Smooth muscle cell (in vitro differentiated cells): ENCODE measurements at regions not wholly inside any gene's neighbourhood (a gene's known extent, or its start where the extent isn't known, plus 50 kb on each side); places are given as distances from the start of the nearest gene placed in this dataset.
"Not testable (repeated sequence)": the region's sequence is repeated elsewhere in the genome, so short reads cannot be mapped to it uniquely, and the experiment has no call there.

Experiments used
- DNase-seq: peaks from one replicate; lab custom pipeline; 2025; ENCODE audit not compliant: unreplicated experiment; lab: John Stamatoyannopoulos, UW
- H2AFZ ChIP-seq: fragments of 200-600 bp; sonication (generic); 2 replicates; pipeline ENCODE4 v1.6.0; 2016; ENCODE audit warnings: antibody characterized with exemption, low read depth, mild to moderate bottlenecking
- H3F3A ChIP-seq: fragments of 200-600 bp; sonication (generic); 2 replicates; pipeline ENCODE4 v1.6.0; 2017; ENCODE audit warnings: antibody characterized with exemption, low read depth
- H3K27ac ChIP-seq: fragments of 200-600 bp; sonication (generic); 2 replicates; pipeline ENCODE4 v1.5.1; 2016; ENCODE audit warnings: low read depth, mild to moderate bottlenecking
- H3K27me3 ChIP-seq: fragments of 200-600 bp; sonication (generic); 2 replicates; pipeline ENCODE4 v1.6.1; 2016; ENCODE audit warnings: low read depth, mild to moderate bottlenecking
- H3K36me3 ChIP-seq: fragments of 200-600 bp; sonication (generic); 2 replicates; pipeline ENCODE4 v1.5.1; 2016; ENCODE audit warnings: low read depth
- H3K4me1 ChIP-seq: fragments of 200-600 bp; sonication (generic); 2 replicates; pipeline ENCODE4 v1.5.1; 2016; ENCODE audit warnings: low read depth
- H3K4me2 ChIP-seq: fragments of 200-600 bp; sonication (generic); 2 replicates; pipeline ENCODE4 v1.6.0; 2016; ENCODE audit warnings: mild to moderate bottlenecking
- H3K4me3 ChIP-seq: fragments of 200-600 bp; sonication (generic); 2 replicates; pipeline ENCODE4 v1.5.1; 2016; ENCODE audit warnings: mild to moderate bottlenecking
- H3K79me2 ChIP-seq: fragments of 200-600 bp; sonication (generic); 2 replicates; pipeline ENCODE4 v1.6.0; 2016; ENCODE audit warnings: low read depth, mild to moderate bottlenecking
- H3K9ac ChIP-seq: fragments of 200-600 bp; sonication (generic); 2 replicates; pipeline ENCODE4 v1.6.0; 2016; ENCODE audit warnings: low read depth
- H3K9me3 ChIP-seq: fragments of 200-600 bp; sonication (generic); replicated peaks from 2 replicates; pipeline ENCODE4 v1.5.1; 2016; ENCODE audit warnings: low read depth
- H4K20me1 ChIP-seq: fragments of 200-600 bp; sonication (generic); 2 replicates; pipeline ENCODE4 v1.6.0; 2016; ENCODE audit warnings: low read depth
- CTCF ChIP-seq: fragments of 200-600 bp; sonication (generic); IDR thresholded peaks from 2 replicates; pipeline ENCODE4 v1.5.1; 2017; ENCODE audit warnings: borderline replicate concordance, mild to moderate bottlenecking, antibody characterized with exemption; ENCODE audit not compliant: insufficient read depth, poor library complexity, severe bottlenecking
- WGBS: methylation state at CpG from one replicate; pipeline ENCODE4 v1.1.7; 2016; ENCODE audit warnings: low lambda C conversion rate; 5-methylcytosine and 5-hydroxymethylcytosine counted together

GRCh38 chrX:447052-447451 lies 60.3 kb upstream of the PPP2R3B start:
- Histone ChIP-seq H3K79me2 (no peaks in the 10 kb centered on the region), H4K20me1 (no peaks in the 10 kb centered on the region), H3K9ac (no peak overlapping the region), H3F3A (no peaks in the 10 kb centered on the region), H3K4me1 (peaks cover 3% of the 10 kb centered on the region), H3K27me3 (peaks cover 17% of the 10 kb centered on the region), H3K4me3 (no peak overlapping the region), H3K4me2 (no peak overlapping the region), H2AFZ (no peak overlapping the region), H3K36me3 (no peaks in the 10 kb centered on the region), H3K9me3 (no peaks in the 10 kb centered on the region), H3K27ac (no peak overlapping the region)
- 84% methylated on average over 4 of the region's 5 CpGs for WGBS
- DNase-seq: no peak
- no peak for TF ChIP-seq CTCF

GRCh38 chrX:451750-452149 lies 65.0 kb upstream of the PPP2R3B start:
- not testable (repeated sequence) for DNase-seq
- WGBS: 56% methylated on average over 12 of the region's 12 CpGs

GRCh38 chrX:452598-452997 lies 65.9 kb upstream of the PPP2R3B start:
- Histone ChIP-seq H3K27ac (no peak overlapping the region), H3K79me2 (no peaks in the 10 kb centered on the region), H3K9ac (no peak overlapping the region), H3K27me3 (no peaks in the 10 kb centered on the region), H4K20me1 (no peaks in the 10 kb centered on the region), H3K4me1 (no peaks in the 10 kb centered on the region), H3K4me2 (no peak overlapping the region), H2AFZ (no peak overlapping the region), H3F3A (no peaks in the 10 kb centered on the region), H3K4me3 (no peak overlapping the region), H3K36me3 (no peaks in the 10 kb centered on the region), H3K9me3 (no peaks in the 10 kb centered on the region)
- DNase-seq: no peak
- no peak for TF ChIP-seq CTCF

More at GRCh38 chrX:451750-452149, 65.0 kb upstream of the PPP2R3B start:
- not testable (repeated sequence) for H3K4me3 ChIP-seq, H3K79me2 ChIP-seq, H3K9ac ChIP-seq, H3K4me2 ChIP-seq, H3K9me3 ChIP-seq, H3K4me1 ChIP-seq, H3K27me3 ChIP-seq, H3F3A ChIP-seq, H4K20me1 ChIP-seq, H2AFZ ChIP-seq, H3K36me3 ChIP-seq, H3K27ac ChIP-seq

GRCh38 chrX:454514-454913 lies 67.8 kb upstream of the PPP2R3B start:
- not testable (repeated sequence) for H3K4me1 ChIP-seq, H3K4me2 ChIP-seq, H3K9ac ChIP-seq, H3K79me2 ChIP-seq, H3K27me3 ChIP-seq, DNase-seq, H3K36me3 ChIP-seq, H2AFZ ChIP-seq, H4K20me1 ChIP-seq, H3F3A ChIP-seq, H3K4me3 ChIP-seq, H3K27ac ChIP-seq, H3K9me3 ChIP-seq
- WGBS: 96% methylated on average over 7 of the region's 7 CpGs

- no peak overlapping the region for H3K4me3 ChIP-seq
- no peaks in the 10 kb centered on the region for H4K20me1 ChIP-seq
- H3K4me1 ChIP-seq: no peaks in the 10 kb centered on the region
- no peak overlapping the region for H3K9ac ChIP-seq
- H3F3A ChIP-seq: no peaks in the 10 kb centered on the region
- no peak overlapping the region for H3K4me2 ChIP-seq
- H2AFZ ChIP-seq: no peak overlapping the region
- no peaks in the 10 kb centered on the region for H3K27me3 ChIP-seq
- no peak overlapping the region for H3K27ac ChIP-seq
- H3K9me3 ChIP-seq: no peaks in the 10 kb centered on the region
- TF ChIP-seq CTCF: no peak
- no peaks in the 10 kb centered on the region for H3K36me3 ChIP-seq
- no peak for DNase-seq
- 76% methylated on average over 8 of the region's 8 CpGs for WGBS
- H3K79me2 ChIP-seq: no peaks in the 10 kb centered on the region
Observed at GRCh38 chrX:455199-455598, 68.5 kb upstream of the PPP2R3B start.
